ENCODE measurements at regions not wholly inside any gene's neighbourhood (a gene's known extent, or its start where the extent isn't known, plus 50 kb on each side); places are given as distances from the start of the nearest gene placed in this dataset.

- no peaks in the 10 kb centered on the region for H3K36me3 ChIP-seq (ENCODE audit: control insufficient read depth in 4 of 4, insufficient read depth in 4 of 4, low read length in 3 of 4)
- H3K27ac ChIP-seq (ENCODE audit: insufficient read depth in 1 of 2, low read depth in 1 of 2, low read length in 2 of 2, poor library complexity in 1 of 2, severe bottlenecking in 2 of 2), result no peak overlapping the region
- DNase-seq, result no peak
- no peak overlapping the region for H3K4me3 ChIP-seq (ENCODE audit: control insufficient read depth in 1 of 7, extremely low read depth in 1 of 7, insufficient read depth in 4 of 7, low read depth in 2 of 7, low read length in 6 of 7)
- H3K4me1 ChIP-seq (ENCODE audit: control extremely low read depth in 1 of 4, control insufficient read depth in 4 of 4, insufficient read depth in 4 of 4, low read length in 3 of 4), result no peaks in the 10 kb centered on the region
- H3K9me3 ChIP-seq (ENCODE audit: control extremely low read depth in 1 of 5, control insufficient read depth in 4 of 5, insufficient read depth in 2 of 5, low read depth in 1 of 5, low read length in 4 of 5), result peaks cover 0 to 11% (median 0%) of the 10 kb centered on the region in 5 experiments
- ChIA-PET POLR2A (no interaction called here), CTCF (no interaction called here)
- no peaks in the 10 kb centered on the region for H3K27me3 ChIP-seq (replicated peaks in 2 of 5; ENCODE audit: control insufficient read depth in 4 of 5, insufficient read depth in 5 of 5, low read length in 4 of 5)
- WGBS (ENCODE audit: insufficient coverage), result no CpG with 5 or more reads among the region's 1 CpG
Observed at GRCh38 chr13:47310401-47310800, 413.5 kb upstream of the HTR2A start.

GRCh38 chr13:47306991-47307390 lies 410.1 kb upstream of the HTR2A start:
- Histone ChIP-seq H3K27ac (ENCODE audit: insufficient read depth in 1 of 2, low read depth in 1 of 2, low read length in 2 of 2, poor library complexity in 1 of 2, severe bottlenecking in 2 of 2) (no peak overlapping the region), H3K27me3 (replicated peaks in 2 of 5; ENCODE audit: control insufficient read depth in 4 of 5, insufficient read depth in 5 of 5, low read length in 4 of 5) (no peaks in the 10 kb centered on the region), H3K4me3 (ENCODE audit: control insufficient read depth in 1 of 7, extremely low read depth in 1 of 7, insufficient read depth in 4 of 7, low read depth in 2 of 7, low read length in 6 of 7) (no peak overlapping the region), H3K36me3 (ENCODE audit: control insufficient read depth in 4 of 4, insufficient read depth in 4 of 4, low read length in 3 of 4) (no peaks in the 10 kb centered on the region), H3K9me3 (ENCODE audit: control extremely low read depth in 1 of 5, control insufficient read depth in 4 of 5, insufficient read depth in 2 of 5, low read depth in 1 of 5, low read length in 4 of 5) (peaks cover 0 to 11% (median 1%) of the 10 kb centered on the region in 5 experiments), H3K4me1 (ENCODE audit: control extremely low read depth in 1 of 4, control insufficient read depth in 4 of 4, insufficient read depth in 4 of 4, low read length in 3 of 4) (no peaks in the 10 kb centered on the region)
- ChIA-PET CTCF (no interaction called here), POLR2A (no interaction called here)
- no peak for DNase-seq

- DNase-seq, result no peak
- ChIA-PET CTCF (interaction anchor here (1.6 kb wide), 1 partner anchor 8 kb away, joined by 4 read pairs; no protein-coding TSS in a partner anchor), POLR2A (no interaction called here)
- no peaks in the 10 kb centered on the region for H3K36me3 ChIP-seq (ENCODE audit: control insufficient read depth in 4 of 4, insufficient read depth in 4 of 4, low read length in 3 of 4)
- H3K9me3 ChIP-seq (ENCODE audit: control extremely low read depth in 1 of 5, control insufficient read depth in 4 of 5, insufficient read depth in 2 of 5, low read depth in 1 of 5, low read length in 4 of 5), result peaks cover 0 to 3% (median 0%) of the 10 kb centered on the region in 5 experiments
- no peaks in the 10 kb centered on the region for H3K4me1 ChIP-seq (ENCODE audit: control extremely low read depth in 1 of 4, control insufficient read depth in 4 of 4, insufficient read depth in 4 of 4, low read length in 3 of 4)
- H3K27ac ChIP-seq (ENCODE audit: insufficient read depth in 1 of 2, low read depth in 1 of 2, low read length in 2 of 2, poor library complexity in 1 of 2, severe bottlenecking in 2 of 2), result no peak overlapping the region
- H3K27me3 ChIP-seq (replicated peaks in 2 of 5; ENCODE audit: control insufficient read depth in 4 of 5, insufficient read depth in 5 of 5, low read length in 4 of 5), result no peaks in the 10 kb centered on the region
- no peak overlapping the region for H3K4me3 ChIP-seq (ENCODE audit: control insufficient read depth in 1 of 7, extremely low read depth in 1 of 7, insufficient read depth in 4 of 7, low read depth in 2 of 7, low read length in 6 of 7)
Observed at GRCh38 chr13:47303626-47304025, 406.8 kb upstream of the HTR2A start.

DNA sequence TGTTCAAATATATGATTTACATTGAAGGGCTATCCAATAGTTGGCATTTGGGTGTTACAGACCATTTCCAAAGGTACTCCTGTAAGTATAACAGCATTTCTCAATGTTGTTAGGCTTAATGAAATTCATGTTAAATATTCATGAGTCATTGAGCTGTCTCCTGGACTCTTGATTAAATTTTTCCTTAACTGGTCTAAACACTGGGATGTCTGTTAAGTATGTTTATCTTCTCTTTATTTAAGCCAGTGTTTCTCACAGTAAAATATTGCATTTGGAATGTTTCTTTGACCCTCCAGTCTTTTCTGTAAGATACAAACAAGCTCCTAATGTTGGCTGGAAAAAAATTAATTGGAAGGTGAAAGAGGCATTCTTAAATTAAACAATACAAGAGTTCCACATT lies 402.5 kb upstream of the HTR2A start:
- DNase-seq, result no peak

DNA sequence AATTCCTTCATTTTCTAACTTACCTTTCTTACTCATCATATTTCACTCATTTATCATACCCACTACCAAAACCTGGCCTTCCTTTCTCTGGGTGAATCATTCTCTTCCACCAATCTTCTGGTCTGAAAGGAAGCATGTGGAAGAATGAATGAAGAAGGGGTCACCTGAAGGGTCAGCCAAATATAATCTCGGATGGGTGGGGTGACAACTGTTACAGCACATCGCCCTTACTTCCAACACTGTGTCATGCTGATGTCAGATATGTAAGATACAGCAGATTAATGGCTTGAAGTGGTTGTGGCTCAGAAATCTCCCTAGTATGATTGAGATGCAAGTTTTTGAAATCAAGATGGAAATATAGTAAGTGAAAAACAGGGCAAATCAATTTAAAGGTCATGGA lies 401.7 kb upstream of the HTR2A start:
- 100% methylated on average over 2 of the region's 2 CpGs for WGBS (ENCODE audit: insufficient coverage)
- ChIA-PET CTCF (no interaction called here), POLR2A (no interaction called here)
- peaks cover 0 to 2% (median 0%) of the 10 kb centered on the region in 5 experiments for H3K9me3 ChIP-seq (ENCODE audit: control extremely low read depth in 1 of 5, control insufficient read depth in 4 of 5, insufficient read depth in 2 of 5, low read depth in 1 of 5, low read length in 4 of 5)
- no peak for DNase-seq
- H3K27me3 ChIP-seq (replicated peaks in 2 of 5; ENCODE audit: control insufficient read depth in 4 of 5, insufficient read depth in 5 of 5, low read length in 4 of 5), result no peaks in the 10 kb centered on the region
- H3K4me1 ChIP-seq (ENCODE audit: control extremely low read depth in 1 of 4, control insufficient read depth in 4 of 4, insufficient read depth in 4 of 4, low read length in 3 of 4), result no peaks in the 10 kb centered on the region
- H3K4me3 ChIP-seq (ENCODE audit: control insufficient read depth in 1 of 7, extremely low read depth in 1 of 7, insufficient read depth in 4 of 7, low read depth in 2 of 7, low read length in 6 of 7), result no peak overlapping the region
- no peak overlapping the region for H3K27ac ChIP-seq (ENCODE audit: insufficient read depth in 1 of 2, low read depth in 1 of 2, low read length in 2 of 2, poor library complexity in 1 of 2, severe bottlenecking in 2 of 2)
- H3K36me3 ChIP-seq (ENCODE audit: control insufficient read depth in 4 of 4, insufficient read depth in 4 of 4, low read length in 3 of 4), result no peaks in the 10 kb centered on the region

More for the DNA sequence above, 402.5 kb upstream of the HTR2A start:
- no peak overlapping the region for H3K27ac ChIP-seq (ENCODE audit: insufficient read depth in 1 of 2, low read depth in 1 of 2, low read length in 2 of 2, poor library complexity in 1 of 2, severe bottlenecking in 2 of 2)
- no peaks in the 10 kb centered on the region for H3K27me3 ChIP-seq (replicated peaks in 2 of 5; ENCODE audit: control insufficient read depth in 4 of 5, insufficient read depth in 5 of 5, low read length in 4 of 5)
- H3K36me3 ChIP-seq (ENCODE audit: control insufficient read depth in 4 of 4, insufficient read depth in 4 of 4, low read length in 3 of 4), result no peaks in the 10 kb centered on the region
- H3K9me3 ChIP-seq (ENCODE audit: control extremely low read depth in 1 of 5, control insufficient read depth in 4 of 5, insufficient read depth in 2 of 5, low read depth in 1 of 5, low read length in 4 of 5), result peaks cover 0 to 2% (median 0%) of the 10 kb centered on the region in 5 experiments
- no peak overlapping the region for H3K4me3 ChIP-seq (ENCODE audit: control insufficient read depth in 1 of 7, extremely low read depth in 1 of 7, insufficient read depth in 4 of 7, low read depth in 2 of 7, low read length in 6 of 7)
- ChIA-PET CTCF (no interaction called here), POLR2A (no interaction called here)
- H3K4me1 ChIP-seq (ENCODE audit: control extremely low read depth in 1 of 4, control insufficient read depth in 4 of 4, insufficient read depth in 4 of 4, low read length in 3 of 4), result no peaks in the 10 kb centered on the region

- Histone ChIP-seq H3K36me3 (ENCODE audit: control insufficient read depth in 4 of 4, insufficient read depth in 4 of 4, low read length in 3 of 4) (no peaks in the 10 kb centered on the region), H3K27ac (ENCODE audit: insufficient read depth in 1 of 2, low read depth in 1 of 2, low read length in 2 of 2, poor library complexity in 1 of 2, severe bottlenecking in 2 of 2) (no peak overlapping the region), H3K4me1 (ENCODE audit: control extremely low read depth in 1 of 4, control insufficient read depth in 4 of 4, insufficient read depth in 4 of 4, low read length in 3 of 4) (no peaks in the 10 kb centered on the region), H3K4me3 (ENCODE audit: control insufficient read depth in 1 of 7, extremely low read depth in 1 of 7, insufficient read depth in 4 of 7, low read depth in 2 of 7, low read length in 6 of 7) (no peak overlapping the region), H3K27me3 (replicated peaks in 2 of 5; ENCODE audit: control insufficient read depth in 4 of 5, insufficient read depth in 5 of 5, low read length in 4 of 5) (no peaks in the 10 kb centered on the region), H3K9me3 (ENCODE audit: control extremely low read depth in 1 of 5, control insufficient read depth in 4 of 5, insufficient read depth in 2 of 5, low read depth in 1 of 5, low read length in 4 of 5) (peaks cover 0 to 2% (median 0%) of the 10 kb centered on the region in 5 experiments)
- no peak for DNase-seq
- no CpG with 5 or more reads among the region's 3 CpGs for WGBS (ENCODE audit: insufficient coverage)
- ChIA-PET CTCF (no interaction called here), POLR2A (no interaction called here)
Observed at GRCh38 chr13:47294691-47295090, 397.8 kb upstream of the HTR2A start.

DNA sequence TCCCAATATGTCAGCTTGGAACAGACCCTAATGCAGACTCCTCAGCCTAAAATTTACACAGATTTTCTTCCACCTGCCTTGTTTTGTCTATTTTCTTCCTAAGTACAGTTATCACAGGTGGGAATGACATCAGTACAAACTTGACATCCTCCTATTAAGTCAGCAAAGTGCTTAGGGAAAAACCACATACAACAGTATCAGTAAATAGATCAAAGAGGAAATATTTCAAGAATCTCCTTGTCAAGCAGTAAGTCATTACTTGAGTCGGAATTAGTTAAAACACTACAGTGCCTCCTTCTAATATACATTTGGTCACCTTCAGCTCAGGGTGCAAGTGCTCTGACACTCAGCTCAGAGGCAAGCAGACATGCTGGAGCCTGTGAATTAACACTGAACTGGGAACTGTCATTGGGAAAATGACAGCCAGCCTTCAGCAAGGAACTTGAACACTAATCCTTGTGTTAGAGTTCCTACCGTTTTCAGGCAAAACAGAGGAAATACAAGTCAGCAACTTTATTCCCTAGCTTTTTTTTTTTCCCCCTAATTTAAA lies 394.3 kb upstream of the HTR2A start:
- WGBS (ENCODE audit: insufficient coverage), result 82% methylated on average over 2 of the region's 2 CpGs

More for the DNA sequence above, 394.3 kb upstream of the HTR2A start:
- Histone ChIP-seq H3K27ac (ENCODE audit: insufficient read depth in 1 of 2, low read depth in 1 of 2, low read length in 2 of 2, poor library complexity in 1 of 2, severe bottlenecking in 2 of 2) (no peak overlapping the region), H3K4me3 (ENCODE audit: control insufficient read depth in 1 of 7, extremely low read depth in 1 of 7, insufficient read depth in 4 of 7, low read depth in 2 of 7, low read length in 6 of 7) (no peak overlapping the region), H3K27me3 (replicated peaks in 2 of 5; ENCODE audit: control insufficient read depth in 4 of 5, insufficient read depth in 5 of 5, low read length in 4 of 5) (no peaks in the 10 kb centered on the region), H3K36me3 (ENCODE audit: control insufficient read depth in 4 of 4, insufficient read depth in 4 of 4, low read length in 3 of 4) (no peaks in the 10 kb centered on the region), H3K4me1 (ENCODE audit: control extremely low read depth in 1 of 4, control insufficient read depth in 4 of 4, insufficient read depth in 4 of 4, low read length in 3 of 4) (no peaks in the 10 kb centered on the region), H3K9me3 (ENCODE audit: control extremely low read depth in 1 of 5, control insufficient read depth in 4 of 5, insufficient read depth in 2 of 5, low read depth in 1 of 5, low read length in 4 of 5) (peaks cover 0 to 2% (median 0%) of the 10 kb centered on the region in 5 experiments)
- ChIA-PET CTCF (no interaction called here), POLR2A (no interaction called here)
- DNase-seq, result no peak

All from common myeloid progenitor, CD34-positive (primary cell).